Psoas muscle (tissue), 7 donors: ENCODE measurements at regions not wholly inside any gene's neighbourhood (a gene's known extent, or its start where the extent isn't known, plus 50 kb on each side); places are given as distances from the start of the nearest gene placed in this dataset.
"Not testable (repeated sequence)": the region's sequence is repeated elsewhere in the genome, so short reads cannot be mapped to it uniquely, and the experiment has no call there.

Source experiments
- ATAC-seq, 4 donors: fragments of 200-7000 bp; cut with Tn5 transposase; one replicate each; pipeline ENCODE4 v1.9.1; 2020; ENCODE audit warnings: moderate library complexity in 3 of 4, mild to moderate bottlenecking in 2 of 4
- DNase-seq, 2 donors: peaks; one replicate each; pipeline ENCODE4 v3.0.0-alpha.2; 2020
- H3K27ac ChIP-seq: fragments of 200-600 bp; one replicate; pipeline ENCODE4 v1.8.0; 2022
- H3K27me3 ChIP-seq, 3 donors: fragments of 200-600 bp in 1 of 3; one replicate each; pipeline versions ENCODE4 v1.6.1 to v1.8.0; 2013 to 2022; ENCODE audit warnings: low read length in 2 of 3, mild to moderate bottlenecking in 2 of 3, moderate library complexity in 1 of 3; ENCODE audit not compliant: insufficient read depth in 3 of 3
- H3K36me3 ChIP-seq, 2 donors: fragments of 200-600 bp in 1 of 2; one replicate each; pipeline versions ENCODE4 v1.6.1 to v1.8.0; 2013 to 2022; ENCODE audit warnings: low read depth in 1 of 2, mild to moderate bottlenecking in 1 of 2, moderate library complexity in 1 of 2; ENCODE audit not compliant: insufficient read depth in 1 of 2
- H3K4me1 ChIP-seq: fragments of 200-600 bp; one replicate; pipeline ENCODE4 v1.8.0; 2022
- H3K4me3 ChIP-seq: fragments of 200-600 bp; one replicate; pipeline ENCODE4 v1.8.0; 2022; ENCODE audit warnings: mild to moderate bottlenecking
- H3K9me3 ChIP-seq: fragments of 200-600 bp; one replicate; pipeline ENCODE4 v1.8.0; 2022
- CTCF ChIP-seq: fragments of 200-600 bp; IDR thresholded peaks from one replicate; pipeline ENCODE4 v1.8.0; 2022; ENCODE audit warnings: antibody characterized with exemption
- WGBS, 3 donors: extraction: QIAGEN DNeasy Blood & Tissue Kit; methylation state at CpG; one replicate each; pipeline versions ENCODE4 v1.1.6 to v1.1.7; 2013; 5-methylcytosine and 5-hydroxymethylcytosine counted together
- intact Hi-C, 2 donors: fragments of 100-400 bp; cut with DNase I; formaldehyde crosslinking; loops; one replicate each; pipeline versions ENCODE4 v1.11.0 to v1.14.2; 2022
- donor health status: healthy with polysubstance abuse.
- donor health status: DM: no; HTN: no; CAD: no; lungs with moderate emphysema.
- donor health status: Bipolar disorder and iron deficiency.
- donor health status: healthy.
- donor health status: DM: yes; HTN: yes; CAD: no.
- donor health status: DM: no; HTN: no; CAD: no.
- donor health status: DM: yes; HTN: yes; CAD: no.

DNA sequence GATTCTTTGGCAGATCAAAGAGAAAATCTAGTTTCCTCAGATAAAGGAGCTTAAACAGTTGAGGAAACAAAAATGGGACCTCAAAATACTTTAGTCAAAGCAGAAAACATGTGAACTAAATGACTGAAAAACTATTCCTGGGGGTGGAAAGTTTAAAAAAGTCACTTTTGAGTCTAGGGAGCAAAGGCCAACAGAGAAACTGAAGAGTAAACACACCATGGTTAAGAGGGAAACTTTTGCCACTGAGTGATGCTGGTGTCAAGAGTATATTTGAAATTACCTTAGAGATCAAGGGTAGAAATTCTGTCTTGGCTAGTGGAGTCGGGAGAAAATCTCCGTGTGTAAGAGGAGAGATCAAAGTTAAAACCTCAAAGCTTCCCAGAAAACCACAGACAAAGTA, 501.2 kb upstream of the ADGRL4 start:
- no peak overlapping the region for H3K27ac ChIP-seq
- no peaks in the 10 kb centered on the region for H3K4me1 ChIP-seq
- no peaks in the 10 kb centered on the region for H3K27me3 ChIP-seq
- no peak for TF ChIP-seq CTCF
- H3K4me3 ChIP-seq, result no peak overlapping the region
- no peaks in the 10 kb centered on the region for H3K36me3 ChIP-seq
- DNase-seq, result no peak
- no peaks in the 10 kb centered on the region for H3K9me3 ChIP-seq
- ATAC-seq, result no peak
- WGBS, 3 donors, result 44 to 59% (median 56%) methylated on average over 2 of the region's 2 CpGs
- intact Hi-C loops, result no loop called here

DNA sequence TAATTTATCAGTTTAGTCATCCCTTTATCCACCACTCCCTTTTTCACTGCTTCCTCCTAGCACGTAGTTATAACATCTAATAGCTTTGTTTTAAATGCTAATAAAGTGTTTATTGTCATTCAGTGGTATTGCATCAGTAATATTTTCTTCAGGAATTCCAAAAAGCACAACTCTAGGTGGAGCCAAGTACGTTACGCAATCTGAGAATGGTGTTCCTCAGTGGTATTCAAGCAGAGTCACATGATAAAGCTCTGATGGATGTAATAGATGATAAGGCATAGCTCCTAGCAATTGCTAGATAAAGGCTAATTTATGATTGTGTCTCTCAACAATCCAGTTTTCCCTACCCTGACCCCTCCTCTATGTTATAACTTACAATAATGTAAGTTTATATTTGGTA, 494.6 kb upstream of the ADGRL4 start:
- no peaks in the 10 kb centered on the region for H3K4me1 ChIP-seq
- 83 to 92% (median 83%) methylated on average over 3 of the region's 3 CpGs for WGBS, 3 donors
- ATAC-seq, result no peak
- no peak overlapping the region for H3K27ac ChIP-seq
- no peak for DNase-seq
- TF ChIP-seq CTCF, result no peak
- H3K4me3 ChIP-seq, result no peak overlapping the region
- intact Hi-C loops, result no loop called here
- H3K9me3 ChIP-seq, result no peaks in the 10 kb centered on the region
- H3K27me3 ChIP-seq, result no peaks in the 10 kb centered on the region
- no peaks in the 10 kb centered on the region for H3K36me3 ChIP-seq

DNA sequence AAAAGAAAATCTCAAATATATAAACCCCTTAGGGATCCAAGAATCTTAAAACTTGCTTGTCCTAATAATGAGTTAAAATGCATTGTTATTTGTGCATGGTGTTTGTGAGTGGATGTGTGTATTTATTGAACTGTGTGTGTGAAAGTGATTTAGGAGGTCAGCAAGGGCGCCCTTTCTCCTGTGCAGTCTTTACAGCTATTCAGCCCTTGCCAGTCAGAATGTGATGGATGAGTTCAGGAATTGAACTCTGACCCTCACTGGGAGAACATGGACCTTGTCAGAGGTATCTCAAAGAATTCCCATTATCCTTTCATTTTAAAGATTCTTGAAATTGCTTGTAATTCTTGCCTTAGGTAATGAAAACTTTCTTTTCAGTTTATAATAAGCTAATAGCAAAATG, 493.0 kb upstream of the ADGRL4 start:
- no peak for DNase-seq
- no peak for TF ChIP-seq CTCF
- H3K4me1 ChIP-seq, result no peaks in the 10 kb centered on the region
- 93 to 96% (median 93%) methylated on average over 1 of the region's 1 CpG for WGBS, 3 donors
- H3K36me3 ChIP-seq, result no peaks in the 10 kb centered on the region
- H3K4me3 ChIP-seq, result no peak overlapping the region
- intact Hi-C loops, result no loop called here
- no peaks in the 10 kb centered on the region for H3K27me3 ChIP-seq
- no peak for ATAC-seq
- no peaks in the 10 kb centered on the region for H3K9me3 ChIP-seq
- no peak overlapping the region for H3K27ac ChIP-seq

- no peaks in the 10 kb centered on the region for H3K4me1 ChIP-seq
- H3K4me3 ChIP-seq, result no peak overlapping the region
- intact Hi-C loops, result no loop called here
- 40 to 44% (median 41%) methylated on average over 4 of the region's 4 CpGs for WGBS, 3 donors
- no peak for DNase-seq
- H3K27ac ChIP-seq, result no peak overlapping the region
- peak; percentile 29 for TF ChIP-seq CTCF
- H3K36me3 ChIP-seq, result no peaks in the 10 kb centered on the region
- H3K9me3 ChIP-seq, result no peaks in the 10 kb centered on the region
- no peaks in the 10 kb centered on the region for H3K27me3 ChIP-seq
- no peak for ATAC-seq
These were observed 490.8 kb upstream of the ADGRL4 start for GRCh38 chr1:79497193-79497773.

GRCh38 chr1:79496129-79496528, 489.6 kb upstream of the ADGRL4 start:
- Histone ChIP-seq H3K36me3 (no peaks in the 10 kb centered on the region), H3K9me3 (no peaks in the 10 kb centered on the region), H3K4me1 (no peaks in the 10 kb centered on the region), H3K27ac (no peak overlapping the region), H3K27me3 (no peaks in the 10 kb centered on the region), H3K4me3 (no peak overlapping the region)
- no peak for TF ChIP-seq CTCF
- intact Hi-C loops, result no loop called here
- 77 to 79% (median 78%) methylated on average over 2 of the region's 2 CpGs for WGBS, 3 donors
- DNase-seq (no peak), ATAC-seq (no peak)

GRCh38 chr1:79493702-79494101, 487.2 kb upstream of the ADGRL4 start:
- ATAC-seq, H3K9me3 ChIP-seq, DNase-seq, H3K27me3 ChIP-seq, intact Hi-C loops, H3K4me3 ChIP-seq, H3K4me1 ChIP-seq, H3K27ac ChIP-seq, H3K36me3 ChIP-seq: not testable (repeated sequence)
- WGBS, 3 donors, result 70 to 77% (median 70%) methylated on average over 4 of the region's 4 CpGs

DNA sequence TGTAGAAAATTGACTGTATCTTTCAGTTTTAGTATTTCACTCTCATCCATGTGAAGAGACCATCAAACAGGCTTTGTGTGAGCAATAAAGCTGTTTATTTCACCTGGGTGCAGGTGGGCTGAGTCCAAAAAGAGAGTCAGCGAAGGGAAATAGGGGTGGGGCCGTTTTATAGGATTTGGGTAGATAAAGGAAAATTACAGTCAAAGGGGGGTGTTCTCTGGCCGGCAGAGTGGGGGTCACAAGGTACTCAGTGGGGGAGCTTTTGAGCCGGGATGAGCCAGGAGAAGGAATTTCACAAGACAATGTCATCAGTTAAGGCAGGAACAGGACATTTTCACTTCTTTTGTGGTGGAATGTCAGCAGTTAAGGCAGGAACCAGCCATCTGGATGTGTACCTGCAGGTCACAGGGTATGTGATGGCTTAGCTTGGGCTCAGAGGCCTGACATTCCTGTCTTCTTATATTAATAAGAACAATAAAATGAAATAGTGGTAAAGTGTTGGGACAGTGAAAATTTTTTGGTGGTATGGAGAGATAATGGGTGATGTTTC, 482.1 kb upstream of the ADGRL4 start:
- H3K9me3 ChIP-seq, H3K4me1 ChIP-seq, DNase-seq, H3K4me3 ChIP-seq, H3K27ac ChIP-seq, H3K27me3 ChIP-seq, ATAC-seq, H3K36me3 ChIP-seq, intact Hi-C loops: not testable (repeated sequence)
- WGBS, 3 donors, result 74 to 75% (median 74%) methylated on average over 4 of the region's 4 CpGs
